ENCODE measurements at regions not wholly inside any gene's neighbourhood (a gene's known extent, or its start where the extent isn't known, plus 50 kb on each side); places are given as distances from the start of the nearest gene placed in this dataset.

DNA sequence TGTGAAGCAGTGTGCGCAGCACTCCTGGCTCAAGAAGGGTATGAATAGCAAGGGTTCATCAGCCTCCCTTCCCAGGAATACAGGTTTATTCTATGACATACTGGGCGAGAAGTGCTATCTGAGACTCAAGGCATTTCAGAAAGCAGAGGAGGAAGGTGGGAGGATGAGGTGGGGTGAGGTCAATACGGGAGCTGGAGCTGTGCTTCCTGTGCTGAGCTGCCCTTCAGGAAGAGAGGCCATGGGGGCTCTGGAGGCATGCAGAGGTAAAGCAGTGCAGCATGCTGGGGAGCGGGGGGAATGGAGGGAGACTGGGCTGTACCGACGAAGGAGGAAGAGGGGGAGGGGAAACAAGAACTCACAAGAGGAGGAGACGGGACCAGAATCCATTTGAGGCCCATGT lies 717.6 kb downstream of the PTPRU start:
- Histone ChIP-seq H3K4me1 (ENCODE audit: control insufficient read depth in 1 of 2, insufficient read depth in 1 of 2, low read depth in 1 of 2, low read length in 1 of 2) (no peaks in the 10 kb centered on the region), H3K4me3 (ENCODE audit: low read depth in 1 of 2, low read length in 1 of 2) (no peak overlapping the region), H3K27ac (no peak overlapping the region), H3K36me3 (no peaks in the 10 kb centered on the region), H3K9me3 (no peaks in the 10 kb centered on the region), H3K27me3 (no peaks in the 10 kb centered on the region)
- TF ChIP-seq, protein P1, sequence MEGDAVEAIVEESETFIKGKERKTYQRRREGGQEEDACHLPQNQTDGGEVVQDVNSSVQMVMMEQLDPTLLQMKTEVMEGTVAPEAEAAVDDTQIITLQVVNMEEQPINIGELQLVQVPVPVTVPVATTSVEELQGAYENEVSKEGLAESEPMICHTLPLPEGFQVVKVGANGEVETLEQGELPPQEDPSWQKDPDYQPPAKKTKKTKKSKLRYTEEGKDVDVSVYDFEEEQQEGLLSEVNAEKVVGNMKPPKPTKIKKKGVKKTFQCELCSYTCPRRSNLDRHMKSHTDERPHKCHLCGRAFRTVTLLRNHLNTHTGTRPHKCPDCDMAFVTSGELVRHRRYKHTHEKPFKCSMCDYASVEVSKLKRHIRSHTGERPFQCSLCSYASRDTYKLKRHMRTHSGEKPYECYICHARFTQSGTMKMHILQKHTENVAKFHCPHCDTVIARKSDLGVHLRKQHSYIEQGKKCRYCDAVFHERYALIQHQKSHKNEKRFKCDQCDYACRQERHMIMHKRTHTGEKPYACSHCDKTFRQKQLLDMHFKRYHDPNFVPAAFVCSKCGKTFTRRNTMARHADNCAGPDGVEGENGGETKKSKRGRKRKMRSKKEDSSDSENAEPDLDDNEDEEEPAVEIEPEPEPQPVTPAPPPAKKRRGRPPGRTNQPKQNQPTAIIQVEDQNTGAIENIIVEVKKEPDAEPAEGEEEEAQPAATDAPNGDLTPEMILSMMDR (IDR thresholded peaks at IDR 0.05), result no peak

GRCh38 chr1:29949676-29950075 lies 713.4 kb downstream of the PTPRU start:
- H3K27me3 ChIP-seq, result peaks cover 8% of the 10 kb centered on the region
- no peaks in the 10 kb centered on the region for H3K9me3 ChIP-seq
- TF ChIP-seq, protein P1 (IDR thresholded peaks at IDR 0.05), result no peak
- no peaks in the 10 kb centered on the region for H3K4me1 ChIP-seq (ENCODE audit: control insufficient read depth in 1 of 2, insufficient read depth in 1 of 2, low read depth in 1 of 2, low read length in 1 of 2)
- no peaks in the 10 kb centered on the region for H3K36me3 ChIP-seq
- H3K4me3 ChIP-seq (ENCODE audit: low read depth in 1 of 2, low read length in 1 of 2), result no peak overlapping the region
- H3K27ac ChIP-seq, result no peak overlapping the region

DNA sequence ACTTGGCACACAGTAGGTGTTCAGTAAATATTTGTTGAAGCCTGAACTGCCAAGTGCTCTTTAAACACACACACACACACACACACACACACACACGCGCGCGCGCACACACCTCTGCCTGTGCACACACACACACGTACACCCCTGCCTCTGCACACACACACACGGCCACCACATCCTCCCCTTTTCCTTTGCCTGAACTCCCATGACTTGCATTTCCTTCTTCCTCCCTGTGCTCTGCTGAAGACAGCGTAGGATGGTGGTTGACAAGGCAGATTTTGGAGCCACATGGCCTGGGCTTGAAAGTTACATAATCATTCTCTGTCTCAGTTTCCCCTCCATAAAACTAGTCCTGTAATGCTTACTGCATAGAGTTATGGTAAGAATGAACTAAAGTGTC lies 712.3 kb downstream of the PTPRU start:
- Histone ChIP-seq H3K27me3 (peaks cover 8% of the 10 kb centered on the region), H3K9me3 (no peaks in the 10 kb centered on the region), H3K36me3 (no peaks in the 10 kb centered on the region), H3K27ac (no peak overlapping the region), H3K4me1 (ENCODE audit: control insufficient read depth in 1 of 2, insufficient read depth in 1 of 2, low read depth in 1 of 2, low read length in 1 of 2) (no peaks in the 10 kb centered on the region), H3K4me3 (ENCODE audit: low read depth in 1 of 2, low read length in 1 of 2) (no peak overlapping the region)
- TF ChIP-seq, protein P1 (IDR thresholded peaks at IDR 0.05), result no peak

DNA sequence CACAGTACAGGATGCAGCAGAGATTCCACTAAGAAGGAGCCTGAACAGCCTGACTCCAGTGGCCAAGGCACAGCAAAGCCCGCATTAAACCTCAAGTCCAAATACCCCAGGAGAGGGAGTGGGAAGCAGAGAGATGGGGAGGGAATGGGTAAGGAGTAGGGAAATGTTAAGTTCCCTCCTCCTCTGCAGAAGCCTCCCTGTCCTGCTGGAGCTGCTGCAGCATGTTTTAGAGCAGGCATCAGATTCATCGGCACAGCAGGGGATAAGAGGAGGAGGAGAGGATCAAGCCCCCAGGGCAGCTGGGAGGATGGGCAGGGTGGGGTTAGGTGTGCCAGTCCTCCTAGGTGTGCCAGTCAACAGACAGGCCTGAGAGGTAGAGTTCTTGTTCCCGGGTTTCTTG lies 709.7 kb downstream of the PTPRU start:
- no peaks in the 10 kb centered on the region for H3K9me3 ChIP-seq
- H3K27me3 ChIP-seq, result peaks cover 8% of the 10 kb centered on the region

GRCh38 chr1:29945426-29945825 lies 709.1 kb downstream of the PTPRU start:
- Histone ChIP-seq H3K4me1 (ENCODE audit: control insufficient read depth in 1 of 2, insufficient read depth in 1 of 2, low read depth in 1 of 2, low read length in 1 of 2) (no peaks in the 10 kb centered on the region), H3K4me3 (ENCODE audit: low read depth in 1 of 2, low read length in 1 of 2) (no peak overlapping the region), H3K27me3 (peaks cover 11% of the 10 kb centered on the region), H3K9me3 (no peaks in the 10 kb centered on the region), H3K36me3 (no peaks in the 10 kb centered on the region), H3K27ac (no peak overlapping the region)
- TF ChIP-seq, protein P1 (IDR thresholded peaks at IDR 0.05), result no peak

More for the DNA sequence above, 709.7 kb downstream of the PTPRU start:
- Histone ChIP-seq H3K36me3 (no peaks in the 10 kb centered on the region), H3K4me1 (ENCODE audit: control insufficient read depth in 1 of 2, insufficient read depth in 1 of 2, low read depth in 1 of 2, low read length in 1 of 2) (no peaks in the 10 kb centered on the region), H3K4me3 (ENCODE audit: low read depth in 1 of 2, low read length in 1 of 2) (no peak overlapping the region), H3K27ac (no peak overlapping the region)
- TF ChIP-seq, protein P1 (IDR thresholded peaks at IDR 0.05), result no peak
